HEK293 (cell line): ENCODE measurements at regions not wholly inside any gene's neighbourhood (a gene's known extent, or its start where the extent isn't known, plus 50 kb on each side); places are given as distances from the start of the nearest gene placed in this dataset.

ENCODE experiments used
- CTCF ChIA-PET: fragments of 350-600 bp; formaldehyde crosslinking; extraction: SDS; loops from one replicate; lab custom pipeline; 2021; ENCODE audit warnings: antibody characterized with exemption; lab: Yijun Ruan, JAX
- POLR2A ChIA-PET: fragments of 300-600 bp; formaldehyde crosslinking; extraction: SDS; loops from one replicate; lab custom pipeline; 2020; ENCODE audit warnings: antibody characterized with exemption, inconsistent platforms; lab: Yijun Ruan, JAX
- H3K27ac ChIP-seq: fragments of 200-500 bp; sonication (Bioruptor generic); 2 replicates; pipeline ENCODE4 v1.5.1; 2014; ENCODE audit warnings: low read depth, low read length, control low read depth, inconsistent platforms; ENCODE audit errors: extremely low read depth
- H3K36me3 ChIP-seq, 2 experiments: fragments of 200-500 bp in 1 of 2; sonication (Bioruptor generic) in 1 of 2; 1 replicate in 1 of 2; 2 replicates in 1 of 2; pipeline ENCODE4 v1.5.1; 2014 to 2017; ENCODE audit warnings: inconsistent platforms in 2 of 2, low read length in 2 of 2; ENCODE audit not compliant: control insufficient read depth in 2 of 2, insufficient read depth in 1 of 2
- H3K4me1 ChIP-seq: fragments of 200-500 bp; sonication (Bioruptor generic); 2 replicates; pipeline ENCODE4 v1.5.1; 2014; ENCODE audit warnings: mild to moderate bottlenecking, low read length, inconsistent platforms; ENCODE audit not compliant: control insufficient read depth, insufficient read depth
- H3K4me3 ChIP-seq: 2 replicates; pipeline ENCODE4 v1.5.1; 2011; ENCODE audit warnings: low read depth, mild to moderate bottlenecking, control low read depth, low read length, moderate library complexity
- H3K9me3 ChIP-seq: fragments of 200-500 bp; sonication (Bioruptor generic); 2 replicates; pipeline ENCODE4 v1.5.1; 2014; ENCODE audit warnings: low read depth, low read length, inconsistent platforms; ENCODE audit not compliant: control insufficient read depth, insufficient read depth
- FEZF1 ChIP-seq: fragments of 450-650 bp; formaldehyde crosslinking; IDR thresholded peaks from 2 replicates; pipeline ENCODE4 v1.5.1; 2016; ENCODE audit warnings: missing biosample characterization, missing genetic modification characterization
- GFI1B ChIP-seq: fragments of 450-650 bp; formaldehyde crosslinking; IDR thresholded peaks from 2 replicates; pipeline ENCODE4 v1.5.1; 2016; ENCODE audit warnings: missing biosample characterization, missing genetic modification characterization
- WT1 ChIP-seq: fragments of 450-650 bp; formaldehyde crosslinking; IDR thresholded peaks from 2 replicates; pipeline ENCODE4 v1.5.1; 2016; ENCODE audit warnings: missing biosample characterization, missing genetic modification characterization
- ZBTB10 ChIP-seq: fragments of 450-650 bp; formaldehyde crosslinking; IDR thresholded peaks from 2 replicates; pipeline ENCODE4 v1.5.1; 2016; ENCODE audit warnings: missing biosample characterization, missing genetic modification characterization
- ZBTB7A ChIP-seq: fragments of 450-650 bp; formaldehyde crosslinking; IDR thresholded peaks from 2 replicates; pipeline ENCODE4 v1.5.1; 2016; ENCODE audit warnings: low read depth, missing biosample characterization, missing genetic modification characterization
- ZEB2 ChIP-seq: fragments of 450-650 bp; formaldehyde crosslinking; IDR thresholded peaks from 2 replicates; pipeline ENCODE4 v1.5.1; 2016; ENCODE audit warnings: missing biosample characterization, missing genetic modification characterization
- ZNF24 ChIP-seq: fragments of 450-650 bp; formaldehyde crosslinking; IDR thresholded peaks from 2 replicates; pipeline ENCODE4 v1.5.1; 2016; ENCODE audit warnings: missing biosample characterization, missing genetic modification characterization
- ZNF280D ChIP-seq: fragments of 450-650 bp; formaldehyde crosslinking; IDR thresholded peaks from 2 replicates; pipeline ENCODE4 v1.5.1; 2016; ENCODE audit warnings: missing biosample characterization, missing genetic modification characterization
- ZNF324 ChIP-seq: fragments of 450-650 bp; formaldehyde crosslinking; IDR thresholded peaks from 2 replicates; pipeline ENCODE4 v1.5.1; 2016; ENCODE audit warnings: missing biosample characterization, missing genetic modification characterization
- ZNF335 ChIP-seq: fragments of 450-650 bp; formaldehyde crosslinking; conservative IDR thresholded peaks from 2 replicates; pipeline ENCODE4 v1.5.1; 2016; ENCODE audit warnings: missing biosample characterization, missing genetic modification characterization
- ZNF354C ChIP-seq: fragments of 450-650 bp; formaldehyde crosslinking; IDR thresholded peaks from 2 replicates; pipeline ENCODE4 v1.5.1; 2016; ENCODE audit warnings: missing biosample characterization, missing genetic modification characterization, low read depth, borderline replicate concordance
- ZNF529 ChIP-seq: fragments of 450-650 bp; formaldehyde crosslinking; IDR thresholded peaks from 2 replicates; pipeline ENCODE4 v1.5.1; 2017; ENCODE audit warnings: missing genetic modification characterization, missing biosample characterization; ENCODE audit not compliant: insufficient replicate concordance
- ZNF548 ChIP-seq: fragments of 450-650 bp; formaldehyde crosslinking; IDR thresholded peaks from 2 replicates; pipeline ENCODE4 v1.5.1; 2016; ENCODE audit warnings: missing biosample characterization, missing genetic modification characterization
- ZNF585B ChIP-seq: fragments of 450-650 bp; formaldehyde crosslinking; IDR thresholded peaks from 2 replicates; pipeline ENCODE4 v1.5.1; 2016; ENCODE audit warnings: missing biosample characterization, missing genetic modification characterization
- ZNF626 ChIP-seq: fragments of 450-650 bp; sonication (Bioruptor Pico); formaldehyde crosslinking; IDR thresholded peaks from 2 replicates; pipeline ENCODE4 v1.5.1; 2018; ENCODE audit warnings: missing biosample characterization, missing genetic modification characterization, inconsistent platforms
- TF ChIP-seq, protein P1 (sequence below): fragments of 450-650 bp; IDR thresholded peaks from 2 replicates; pipeline ENCODE4 v1.5.1; 2018; ENCODE audit warnings: missing biosample characterization, missing genetic modification characterization
- TF ChIP-seq, protein P2 (sequence below): fragments of 450-650 bp; formaldehyde crosslinking; IDR thresholded peaks from 2 replicates; pipeline ENCODE4 v1.5.1; 2016; ENCODE audit warnings: missing biosample characterization, missing genetic modification characterization, low read depth
- TF ChIP-seq, protein P3 (sequence below): fragments of 450-650 bp; formaldehyde crosslinking; IDR thresholded peaks from 2 replicates; pipeline ENCODE4 v1.5.1; 2016; ENCODE audit warnings: missing biosample characterization, missing genetic modification characterization

GRCh38 chr10:128996092-128996491 lies 470.9 kb upstream of the MGMT start (continued):
- TF ChIP-seq ZNF335 (tag by site-specific recombination) (no peak), ZNF585B (tag by site-specific recombination) (no peak), GFI1B (tag by site-specific recombination) (no peak), ZNF24 (tag by site-specific recombination) (no peak), FEZF1 (tag by site-specific recombination) (no peak)

DNA sequence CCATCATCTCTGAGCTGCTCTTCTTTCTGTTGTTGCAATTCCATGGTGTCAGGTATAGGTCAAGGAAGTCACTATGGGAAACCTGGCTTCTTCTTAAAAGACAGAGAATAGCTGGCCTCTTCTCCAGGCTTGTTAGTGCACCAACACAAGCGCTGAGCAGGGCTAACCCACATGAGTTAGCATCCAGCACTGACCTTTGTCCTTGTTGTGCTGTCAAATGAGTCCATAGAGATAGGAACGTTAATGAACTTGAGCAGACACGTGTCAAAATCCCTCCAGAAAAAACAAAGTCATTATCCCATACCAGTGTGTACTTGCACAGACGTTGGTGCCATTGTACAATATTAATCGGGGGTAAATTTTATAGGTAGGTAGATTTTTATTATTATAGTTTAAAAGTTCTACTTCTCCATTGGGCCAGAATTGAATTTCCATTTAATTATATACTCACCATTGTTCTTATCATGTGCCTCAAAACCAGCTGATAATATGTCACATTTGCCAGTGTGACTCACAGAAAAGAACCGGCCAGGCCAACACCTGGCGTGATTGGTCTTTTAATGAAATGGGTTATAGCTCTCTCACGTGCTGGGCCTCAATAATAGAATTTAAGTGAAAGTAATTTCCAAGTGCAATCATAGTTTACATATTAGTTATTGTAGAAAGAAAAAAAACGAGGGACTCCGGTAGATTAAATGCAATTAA lies 468.8 kb upstream of the MGMT start:
- TF ChIP-seq, protein P1, sequence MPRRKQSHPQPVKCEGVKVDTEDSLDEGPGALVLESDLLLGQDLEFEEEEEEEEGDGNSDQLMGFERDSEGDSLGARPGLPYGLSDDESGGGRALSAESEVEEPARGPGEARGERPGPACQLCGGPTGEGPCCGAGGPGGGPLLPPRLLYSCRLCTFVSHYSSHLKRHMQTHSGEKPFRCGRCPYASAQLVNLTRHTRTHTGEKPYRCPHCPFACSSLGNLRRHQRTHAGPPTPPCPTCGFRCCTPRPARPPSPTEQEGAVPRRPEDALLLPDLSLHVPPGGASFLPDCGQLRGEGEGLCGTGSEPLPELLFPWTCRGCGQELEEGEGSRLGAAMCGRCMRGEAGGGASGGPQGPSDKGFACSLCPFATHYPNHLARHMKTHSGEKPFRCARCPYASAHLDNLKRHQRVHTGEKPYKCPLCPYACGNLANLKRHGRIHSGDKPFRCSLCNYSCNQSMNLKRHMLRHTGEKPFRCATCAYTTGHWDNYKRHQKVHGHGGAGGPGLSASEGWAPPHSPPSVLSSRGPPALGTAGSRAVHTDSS (tag by site-specific recombination) = no peak
- TF ChIP-seq, protein P2, sequence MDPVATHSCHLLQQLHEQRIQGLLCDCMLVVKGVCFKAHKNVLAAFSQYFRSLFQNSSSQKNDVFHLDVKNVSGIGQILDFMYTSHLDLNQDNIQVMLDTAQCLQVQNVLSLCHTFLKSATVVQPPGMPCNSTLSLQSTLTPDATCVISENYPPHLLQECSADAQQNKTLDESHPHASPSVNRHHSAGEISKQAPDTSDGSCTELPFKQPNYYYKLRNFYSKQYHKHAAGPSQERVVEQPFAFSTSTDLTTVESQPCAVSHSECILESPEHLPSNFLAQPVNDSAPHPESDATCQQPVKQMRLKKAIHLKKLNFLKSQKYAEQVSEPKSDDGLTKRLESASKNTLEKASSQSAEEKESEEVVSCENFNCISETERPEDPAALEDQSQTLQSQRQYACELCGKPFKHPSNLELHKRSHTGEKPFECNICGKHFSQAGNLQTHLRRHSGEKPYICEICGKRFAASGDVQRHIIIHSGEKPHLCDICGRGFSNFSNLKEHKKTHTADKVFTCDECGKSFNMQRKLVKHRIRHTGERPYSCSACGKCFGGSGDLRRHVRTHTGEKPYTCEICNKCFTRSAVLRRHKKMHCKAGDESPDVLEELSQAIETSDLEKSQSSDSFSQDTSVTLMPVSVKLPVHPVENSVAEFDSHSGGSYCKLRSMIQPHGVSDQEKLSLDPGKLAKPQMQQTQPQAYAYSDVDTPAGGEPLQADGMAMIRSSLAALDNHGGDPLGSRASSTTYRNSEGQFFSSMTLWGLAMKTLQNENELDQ (tag by site-specific recombination) = no peak
- no peak for TF ChIP-seq ZNF324 (tag by site-specific recombination)
- TF ChIP-seq WT1 (tag by site-specific recombination) = no peak
- no peak for TF ChIP-seq ZNF626 (tag by site-specific recombination)
- no peak for TF ChIP-seq ZBTB7A (tag by site-specific recombination)
- no peak for TF ChIP-seq ZNF354C
- no peak for TF ChIP-seq ZNF548 (tag by site-specific recombination)
- TF ChIP-seq, all 188 proteins: peak for 0
- CTCF ChIA-PET = no interaction called here
- H3K36me3 ChIP-seq = no peaks in the 10 kb centered on the region
- POLR2A ChIA-PET = no interaction called here
- no peaks in the 10 kb centered on the region for H3K9me3 ChIP-seq
- no peak overlapping the region for H3K4me3 ChIP-seq
- no peak overlapping the region for H3K27ac ChIP-seq
- no peaks in the 10 kb centered on the region for H3K4me1 ChIP-seq

- ChIA-PET POLR2A (no interaction called here), CTCF (no interaction called here)
- Histone ChIP-seq H3K4me3 (no peak overlapping the region), H3K36me3 (no peaks in the 10 kb centered on the region), H3K27ac (no peak overlapping the region), H3K4me1 (no peaks in the 10 kb centered on the region), H3K9me3 (no peaks in the 10 kb centered on the region)
- no peak for TF ChIP-seq ZEB2 (tag by site-specific recombination)
- TF ChIP-seq ZNF529 = no peak
- TF ChIP-seq ZBTB10 (tag by site-specific recombination) = no peak
- no peak for TF ChIP-seq ZNF280D (tag by site-specific recombination)
- TF ChIP-seq, protein P3, sequence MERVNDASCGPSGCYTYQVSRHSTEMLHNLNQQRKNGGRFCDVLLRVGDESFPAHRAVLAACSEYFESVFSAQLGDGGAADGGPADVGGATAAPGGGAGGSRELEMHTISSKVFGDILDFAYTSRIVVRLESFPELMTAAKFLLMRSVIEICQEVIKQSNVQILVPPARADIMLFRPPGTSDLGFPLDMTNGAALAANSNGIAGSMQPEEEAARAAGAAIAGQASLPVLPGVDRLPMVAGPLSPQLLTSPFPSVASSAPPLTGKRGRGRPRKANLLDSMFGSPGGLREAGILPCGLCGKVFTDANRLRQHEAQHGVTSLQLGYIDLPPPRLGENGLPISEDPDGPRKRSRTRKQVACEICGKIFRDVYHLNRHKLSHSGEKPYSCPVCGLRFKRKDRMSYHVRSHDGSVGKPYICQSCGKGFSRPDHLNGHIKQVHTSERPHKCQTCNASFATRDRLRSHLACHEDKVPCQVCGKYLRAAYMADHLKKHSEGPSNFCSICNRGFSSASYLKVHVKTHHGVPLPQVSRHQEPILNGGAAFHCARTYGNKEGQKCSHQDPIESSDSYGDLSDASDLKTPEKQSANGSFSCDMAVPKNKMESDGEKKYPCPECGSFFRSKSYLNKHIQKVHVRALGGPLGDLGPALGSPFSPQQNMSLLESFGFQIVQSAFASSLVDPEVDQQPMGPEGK (tag by site-specific recombination) = no peak
Observed at GRCh38 chr10:129004398-129004797, 462.6 kb upstream of the MGMT start.
